ENCODE measurements at regions not wholly inside any gene's neighbourhood (a gene's known extent, or its start where the extent isn't known, plus 50 kb on each side); places are given as distances from the start of the nearest gene placed in this dataset.

DNA sequence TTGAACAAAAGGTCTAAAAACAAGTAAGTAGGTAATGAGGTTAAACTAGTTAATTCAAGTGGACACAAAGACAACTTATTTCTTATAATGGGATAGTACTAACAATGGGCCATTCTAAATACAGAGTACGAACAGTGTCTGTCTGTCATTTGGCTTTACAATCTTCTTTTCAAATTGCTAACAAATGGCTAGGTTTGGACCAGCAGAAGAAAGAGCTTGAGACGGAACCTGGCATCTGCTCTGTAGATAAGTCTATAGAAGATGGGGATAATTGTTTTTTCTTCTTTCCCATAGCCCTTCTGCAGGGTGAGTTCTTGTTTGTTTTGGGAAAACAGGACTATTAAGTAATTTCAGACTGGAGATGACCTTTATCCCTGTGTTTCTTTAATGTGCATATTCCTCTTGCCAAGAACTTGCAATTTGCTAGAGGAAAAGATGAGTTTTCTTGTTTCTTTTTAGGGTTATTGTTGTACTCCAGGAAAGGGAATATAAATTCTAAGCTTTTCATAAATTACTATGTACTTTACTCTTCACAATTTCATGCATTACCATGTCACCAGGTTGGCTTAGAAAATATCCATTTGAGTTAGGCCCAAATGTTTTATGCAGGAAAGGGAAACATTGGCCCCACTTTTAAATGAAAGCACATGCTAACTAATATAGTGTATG is 500.5 kb upstream of the SYT4 start:
- TF ChIP-seq, protein P1, sequence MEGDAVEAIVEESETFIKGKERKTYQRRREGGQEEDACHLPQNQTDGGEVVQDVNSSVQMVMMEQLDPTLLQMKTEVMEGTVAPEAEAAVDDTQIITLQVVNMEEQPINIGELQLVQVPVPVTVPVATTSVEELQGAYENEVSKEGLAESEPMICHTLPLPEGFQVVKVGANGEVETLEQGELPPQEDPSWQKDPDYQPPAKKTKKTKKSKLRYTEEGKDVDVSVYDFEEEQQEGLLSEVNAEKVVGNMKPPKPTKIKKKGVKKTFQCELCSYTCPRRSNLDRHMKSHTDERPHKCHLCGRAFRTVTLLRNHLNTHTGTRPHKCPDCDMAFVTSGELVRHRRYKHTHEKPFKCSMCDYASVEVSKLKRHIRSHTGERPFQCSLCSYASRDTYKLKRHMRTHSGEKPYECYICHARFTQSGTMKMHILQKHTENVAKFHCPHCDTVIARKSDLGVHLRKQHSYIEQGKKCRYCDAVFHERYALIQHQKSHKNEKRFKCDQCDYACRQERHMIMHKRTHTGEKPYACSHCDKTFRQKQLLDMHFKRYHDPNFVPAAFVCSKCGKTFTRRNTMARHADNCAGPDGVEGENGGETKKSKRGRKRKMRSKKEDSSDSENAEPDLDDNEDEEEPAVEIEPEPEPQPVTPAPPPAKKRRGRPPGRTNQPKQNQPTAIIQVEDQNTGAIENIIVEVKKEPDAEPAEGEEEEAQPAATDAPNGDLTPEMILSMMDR (IDR thresholded peaks at IDR 0.05): no peak
- TF ChIP-seq EZH2 (IDR thresholded peaks at IDR 0.05): no peak

Data from neural progenitor cell (in vitro differentiated cells).